A673 (cell line): ENCODE measurements at regions not wholly inside any gene's neighbourhood (a gene's known extent, or its start where the extent isn't known, plus 50 kb on each side); places are given as distances from the start of the nearest gene placed in this dataset.

Experiments used
- BruUV-seq: library from RNA; stranded (reverse); fragments of 400-500 nt; replicated peaks from 2 replicates; lab custom pipeline; 2021; lab: Mats Ljungman, UMichigan
- CTCF ChIA-PET: fragments of 300-600 bp; sonication (Branson Sonifier 250); formaldehyde crosslinking; loops from one replicate; lab custom pipeline; 2022; ENCODE audit warnings: antibody characterized with exemption; lab: Charles Lee
- POLR2A ChIA-PET: fragments of 300-600 bp; sonication (Branson Sonifier 250); formaldehyde crosslinking; loops from one replicate; lab custom pipeline; 2022; ENCODE audit warnings: antibody characterized with exemption; ENCODE audit not compliant: low non-redundant PET; lab: Charles Lee
- DNase-seq: peaks from one replicate; pipeline ENCODE4 v3.0.0-alpha.2; 2015; ENCODE audit warnings: low spot score
- H3K27ac ChIP-seq: fragments of 200-600 bp; sonication (generic); 2 replicates; pipeline ENCODE4 v1.5.1; 2016; ENCODE audit warnings: mixed run types, low read depth, mild to moderate bottlenecking, mixed read lengths, antibody characterized with exemption, low read length; ENCODE audit not compliant: poor library complexity, severe bottlenecking
- H3K27me3 ChIP-seq: fragments of 200-600 bp; sonication (generic); replicated peaks from 2 replicates; pipeline ENCODE4 v1.6.1; 2017; ENCODE audit warnings: mixed run types, low read depth, mild to moderate bottlenecking, mixed read lengths, antibody characterized with exemption, low read length; ENCODE audit not compliant: insufficient read depth, poor library complexity
- H3K36me3 ChIP-seq: fragments of 200-600 bp; sonication (generic); 2 replicates; pipeline ENCODE4 v1.6.1; 2016; ENCODE audit warnings: mixed run types, mild to moderate bottlenecking, mixed read lengths, antibody characterized with exemption, low read length; ENCODE audit not compliant: insufficient read depth, poor library complexity, severe bottlenecking
- H3K4me1 ChIP-seq: fragments of 200-600 bp; sonication (generic); 2 replicates; pipeline ENCODE4 v1.6.1; 2017; ENCODE audit warnings: mixed run types, mild to moderate bottlenecking, mixed read lengths, antibody characterized with exemption, low read length; ENCODE audit not compliant: insufficient read depth, poor library complexity, severe bottlenecking
- H3K4me3 ChIP-seq: fragments of 200-600 bp; sonication (generic); 2 replicates; pipeline ENCODE4 v1.5.1; 2016; ENCODE audit warnings: low read depth, mixed run types, mild to moderate bottlenecking, mixed read lengths, low read length; ENCODE audit not compliant: poor library complexity, severe bottlenecking
- H3K9me3 ChIP-seq: fragments of 200-600 bp; sonication (generic); 2 replicates; pipeline ENCODE4 v1.6.1; 2016; ENCODE audit warnings: mixed run types, low read depth, mild to moderate bottlenecking, mixed read lengths, antibody characterized with exemption, low read length; ENCODE audit not compliant: poor library complexity, severe bottlenecking
- CTCF ChIP-seq: fragments of 300-800, 200-600 bp; sonication (generic); conservative IDR thresholded peaks from 2 replicates; pipeline ENCODE4 v1.5.1; 2017; ENCODE audit warnings: low read depth, mild to moderate bottlenecking, antibody characterized with exemption, low read length, moderate library complexity, mixed read lengths
- EZH2 ChIP-seq: fragments of 200-600 bp; sonication (generic); IDR thresholded peaks from 2 replicates; pipeline ENCODE4 v1.6.1; 2017; ENCODE audit warnings: borderline replicate concordance, low read depth, mild to moderate bottlenecking, mixed read lengths, antibody characterized with exemption, low read length; ENCODE audit not compliant: poor library complexity, severe bottlenecking
- intact Hi-C: fragments of 100-400 bp; cut with micrococcal nuclease; formaldehyde crosslinking; loops from one replicate; pipeline ENCODE4 v1.10.0; 2022; ENCODE audit not compliant: unreplicated experiment

GRCh38 chr16:51592535-51593300, 441.6 kb upstream of the SALL1 start:
- no TSS peak for BruUV-seq
- intact Hi-C loops = no loop called here
- ChIA-PET CTCF (no interaction called here), POLR2A (no interaction called here)
- H3K36me3 ChIP-seq = no peaks in the 10 kb centered on the region
- H3K4me1 ChIP-seq = no peaks in the 10 kb centered on the region
- TF ChIP-seq EZH2 (no peak), CTCF (no peak)
- DNase-seq = no peak
- H3K9me3 ChIP-seq = no peaks in the 10 kb centered on the region
- H3K27me3 ChIP-seq = no peaks in the 10 kb centered on the region
- H3K4me3 ChIP-seq = no peak overlapping the region
- H3K27ac ChIP-seq = no peak overlapping the region

GRCh38 chr16:51592001-51592501, 441.0 kb upstream of the SALL1 start:
- Histone ChIP-seq H3K4me1 (no peaks in the 10 kb centered on the region), H3K27me3 (no peaks in the 10 kb centered on the region), H3K27ac (no peak overlapping the region), H3K9me3 (no peaks in the 10 kb centered on the region), H3K4me3 (no peak overlapping the region), H3K36me3 (no peaks in the 10 kb centered on the region)
- DNase-seq = no peak
- ChIA-PET CTCF (no interaction called here), POLR2A (no interaction called here)
- no TSS peak for BruUV-seq
- TF ChIP-seq CTCF (no peak), EZH2 (no peak)
- intact Hi-C loops = no loop called here

- H3K4me3 ChIP-seq = no peak overlapping the region
- intact Hi-C loops = no loop called here
- no peaks in the 10 kb centered on the region for H3K36me3 ChIP-seq
- no peaks in the 10 kb centered on the region for H3K9me3 ChIP-seq
- H3K27me3 ChIP-seq = no peaks in the 10 kb centered on the region
- H3K4me1 ChIP-seq = no peaks in the 10 kb centered on the region
- no TSS peak for BruUV-seq
- no peak for DNase-seq
- no peak overlapping the region for H3K27ac ChIP-seq
- ChIA-PET CTCF (no interaction called here), POLR2A (no interaction called here)
- TF ChIP-seq CTCF = no peak
- TF ChIP-seq EZH2 = no peak
These were observed 440.4 kb upstream of the SALL1 start for GRCh38 chr16:51591480-51591879.
